ENCODE measurements at regions not wholly inside any gene's neighbourhood (a gene's known extent, or its start where the extent isn't known, plus 50 kb on each side); places are given as distances from the start of the nearest gene placed in this dataset.
A peak's percentile ranks its signal among the peaks of the same experiment; 100 is the strongest.

- ATAC-seq (ENCODE audit: low FRiP score) (no peak), DNase-seq (ENCODE audit: low spot score) (no peak)
- no peak for TF ChIP-seq CTCF (IDR thresholded peaks at IDR 0.05)
Measured at GRCh38 chr2:157178874-157179273, 78.6 kb upstream of the GALNT5 start.

GRCh38 chr2:157179324-157180105 is 78.0 kb upstream of the GALNT5 start:
- ATAC-seq (ENCODE audit: low FRiP score) (no peak), DNase-seq (ENCODE audit: low spot score) (no peak)
- TF ChIP-seq CTCF (IDR thresholded peaks at IDR 0.05), result no peak

GRCh38 chr2:157180359-157180758 is 77.1 kb upstream of the GALNT5 start:
- TF ChIP-seq CTCF (IDR thresholded peaks at IDR 0.05), result no peak
- ATAC-seq (ENCODE audit: low FRiP score), result no peak
- DNase-seq (ENCODE audit: low spot score), result no peak

GRCh38 chr2:157181234-157181633 is 76.3 kb upstream of the GALNT5 start:
- TF ChIP-seq CTCF (IDR thresholded peaks at IDR 0.05), result no peak
- ATAC-seq (ENCODE audit: low FRiP score), result no peak
- no peak for DNase-seq (ENCODE audit: low spot score)

GRCh38 chr2:157182204-157182709 is 75.2 kb upstream of the GALNT5 start:
- ATAC-seq (ENCODE audit: low FRiP score) (no peak), DNase-seq (ENCODE audit: low spot score) (no peak)
- TF ChIP-seq CTCF (IDR thresholded peaks at IDR 0.05), result no peak

- ATAC-seq (ENCODE audit: low FRiP score), result peak; percentile 48
- DNase-seq (ENCODE audit: low spot score), result no peak
- TF ChIP-seq CTCF (IDR thresholded peaks at IDR 0.05), result no peak
Measured at GRCh38 chr2:157182834-157183396, 74.6 kb upstream of the GALNT5 start.
